AG04449 (cell line): ENCODE measurements at regions not wholly inside any gene's neighbourhood (a gene's known extent, or its start where the extent isn't known, plus 50 kb on each side); places are given as distances from the start of the nearest gene placed in this dataset.

Source experiments
- CTCF ChIA-PET: fragments of 350-600 bp; formaldehyde crosslinking; extraction: SDS; loops from one replicate; lab custom pipeline; 2021; ENCODE audit warnings: antibody characterized with exemption; lab: Yijun Ruan, JAX
- POLR2A ChIA-PET: fragments of 400-600, 350-600 bp; formaldehyde crosslinking; extraction: SDS; loops from one replicate; lab custom pipeline; 2020; ENCODE audit warnings: antibody characterized with exemption, inconsistent platforms; lab: Yijun Ruan, JAX
- DNase-seq: peaks from one replicate; pipeline ENCODE4 v3.0.0-alpha.2; 2010; ENCODE audit warnings: low read depth, low spot score
- H3K4me3 ChIP-seq: 2 replicates; pipeline ENCODE4 v1.5.1; 2011; ENCODE audit warnings: low read depth, mild to moderate bottlenecking, control low read depth, low read length
- CTCF ChIP-seq: IDR thresholded peaks from one replicate; pipeline ENCODE4 v1.5.1; 2011; ENCODE audit warnings: mild to moderate bottlenecking, moderate library complexity, low read length, control low read depth, inconsistent platforms; ENCODE audit not compliant: insufficient read depth; ENCODE audit errors: missing control alignments

GRCh38 chr2:204331180-204331579 is 214.1 kb upstream of the PARD3B start:
- no peak for TF ChIP-seq CTCF
- ChIA-PET POLR2A (no interaction called here), CTCF (no interaction called here)

GRCh38 chr2:204331988-204332387 is 213.3 kb upstream of the PARD3B start:
- H3K4me3 ChIP-seq = no peak overlapping the region
- no peak for DNase-seq
- POLR2A ChIA-PET = no interaction called here
- TF ChIP-seq CTCF = no peak
- CTCF ChIA-PET = no interaction called here

More at GRCh38 chr2:204331180-204331579, 214.1 kb upstream of the PARD3B start:
- no peak for DNase-seq
- H3K4me3 ChIP-seq = no peak overlapping the region

- no peak for DNase-seq
- CTCF ChIA-PET = interaction anchor here (1.0 kb wide), 1 partner anchor 9 kb away, joined by 4 read pairs; no protein-coding TSS in a partner anchor
- no peak overlapping the region for H3K4me3 ChIP-seq
- no peak for TF ChIP-seq CTCF
- POLR2A ChIA-PET = no interaction called here
Measured at GRCh38 chr2:204332706-204333105, 212.6 kb upstream of the PARD3B start.

- no peak for DNase-seq
- no peak for TF ChIP-seq CTCF
- H3K4me3 ChIP-seq = no peak overlapping the region
- ChIA-PET CTCF (interaction anchor here (1.0 to 1.1 kb wide), 2 partner anchors 10 to 358 kb away, joined by 3 to 4 read pairs; no protein-coding TSS in a partner anchor), POLR2A (no interaction called here)
Measured at GRCh38 chr2:204333861-204334260, 211.4 kb upstream of the PARD3B start.

- CTCF ChIA-PET = interaction anchor here (0.7 to 1.5 kb wide), 3 partner anchors 9 to 357 kb away, joined by 3 to 4 read pairs (median 3); no protein-coding TSS in a partner anchor
- no peak for TF ChIP-seq CTCF
Measured at GRCh38 chr2:204335451-204336058, 209.7 kb upstream of the PARD3B start.

GRCh38 chr2:204336153-204336744 is 209.0 kb upstream of the PARD3B start:
- TF ChIP-seq CTCF = no peak
- ChIA-PET POLR2A (no interaction called here), CTCF (interaction anchor here (1.5 kb wide), 1 partner anchor 10 kb away, joined by 4 read pairs; no protein-coding TSS in a partner anchor)
- no peak for DNase-seq
- H3K4me3 ChIP-seq = no peak overlapping the region

More at GRCh38 chr2:204335451-204336058, 209.7 kb upstream of the PARD3B start:
- DNase-seq = no peak
- H3K4me3 ChIP-seq = no peak overlapping the region
- POLR2A ChIA-PET = no interaction called here
